GM12892 (cell line): ENCODE measurements at regions not wholly inside any gene's neighbourhood (a gene's known extent, or its start where the extent isn't known, plus 50 kb on each side); places are given as distances from the start of the nearest gene placed in this dataset.
A peak's percentile ranks its signal among the peaks of the same experiment; 100 is the strongest.

Experiments used
- DNase-seq: peaks from one replicate; pipeline ENCODE4 v3.0.0; 2011; ENCODE audit not compliant: insufficient read length
- FAIRE-seq: peaks from 2 replicates; lab custom pipeline; 2011; peaks lifted over from hg19 to GRCh38; lab: Jason Lieb, UNC
- POLR2A ChIP-seq: IDR thresholded peaks from 2 replicates; pipeline ENCODE4 v1.6.1; 2011; ENCODE audit warnings: low read depth, low read length, control low read depth
- POLR2AphosphoS5 ChIP-seq: IDR thresholded peaks from 2 replicates; pipeline ENCODE4 v1.6.1; 2011; ENCODE audit warnings: low read depth, low read length, control low read depth
- TAF1 ChIP-seq: IDR thresholded peaks from 2 replicates; pipeline ENCODE4 v1.6.1; 2011; ENCODE audit warnings: low read depth, mild to moderate bottlenecking, control low read depth, low read length, borderline replicate concordance

DNA sequence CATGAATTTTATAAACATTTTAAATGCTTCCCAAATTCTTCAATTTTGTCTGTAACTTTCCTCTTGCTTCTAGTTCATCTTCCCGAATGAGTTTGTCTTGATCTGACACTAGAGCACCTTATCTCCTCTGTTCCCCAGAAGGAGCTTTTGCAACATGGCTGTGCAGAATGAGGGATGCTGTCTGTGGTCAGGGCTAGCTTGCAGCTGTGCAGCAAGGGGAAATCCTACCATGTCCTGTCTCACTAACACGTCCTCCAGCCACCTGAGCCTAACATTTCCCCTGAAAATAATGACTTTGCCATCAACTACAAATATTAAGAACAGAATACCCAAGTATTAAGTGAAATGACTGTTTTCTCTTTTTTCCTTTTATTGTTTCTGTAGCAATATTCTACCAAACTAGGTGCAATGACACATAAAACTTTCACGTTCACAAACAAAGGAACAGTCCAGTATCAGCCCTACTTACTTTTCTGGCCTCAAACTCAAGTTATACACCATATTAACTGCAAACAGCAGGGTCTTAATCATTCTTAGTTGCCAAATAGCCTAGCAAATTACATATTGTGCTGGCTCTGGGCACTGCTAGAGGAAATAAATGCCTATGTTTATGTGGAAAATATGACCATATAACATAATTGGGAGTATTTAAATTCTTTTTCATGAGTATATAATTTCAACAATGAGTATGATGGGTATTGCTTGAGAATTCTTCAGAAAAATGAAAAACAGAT, 423.3 kb downstream of the CMPK2 start:
- DNase-seq (no peak), FAIRE-seq (peak; percentile 9)
- no peak for TF ChIP-seq POLR2A
- TF ChIP-seq POLR2AphosphoS5, result no peak
- TF ChIP-seq TAF1, result no peak

DNA sequence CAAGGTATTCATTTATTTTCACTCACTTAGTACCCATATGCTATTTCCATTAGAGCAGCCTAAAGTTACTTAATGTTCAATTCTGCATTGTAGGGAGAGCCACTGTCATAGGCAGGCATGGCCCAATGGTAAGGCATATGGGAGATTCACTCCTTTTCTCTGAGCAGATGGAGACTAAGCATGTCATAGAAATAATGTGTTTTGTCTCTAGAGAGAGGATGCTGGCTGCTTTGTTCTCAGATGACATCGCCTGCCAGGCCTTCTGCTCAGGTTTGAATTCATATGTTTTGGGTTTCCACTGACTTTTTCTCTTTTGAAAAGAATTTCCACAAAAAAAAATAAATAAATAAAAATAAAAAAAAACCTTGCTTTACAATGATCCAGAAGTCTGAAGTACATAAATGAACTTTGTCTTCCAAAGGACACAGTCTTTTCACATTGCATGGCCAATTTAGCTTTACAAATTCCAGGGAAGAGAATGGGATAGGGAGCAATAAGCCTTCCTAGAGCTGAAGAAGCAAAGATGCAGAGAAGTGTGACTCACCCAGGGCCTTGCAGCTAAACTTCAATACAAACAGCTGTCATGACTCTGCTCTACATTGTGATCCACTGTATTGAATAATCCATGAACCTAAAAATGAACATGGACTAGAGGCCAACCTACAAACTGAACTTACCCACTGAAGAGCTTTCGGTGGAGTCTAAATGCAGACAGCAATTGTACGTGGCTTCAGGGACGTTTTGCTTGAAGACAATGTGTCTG, 422.5 kb downstream of the CMPK2 start:
- no peak for FAIRE-seq
- TF ChIP-seq POLR2A (no peak), TAF1 (no peak), POLR2AphosphoS5 (no peak)
- no peak for DNase-seq

DNA sequence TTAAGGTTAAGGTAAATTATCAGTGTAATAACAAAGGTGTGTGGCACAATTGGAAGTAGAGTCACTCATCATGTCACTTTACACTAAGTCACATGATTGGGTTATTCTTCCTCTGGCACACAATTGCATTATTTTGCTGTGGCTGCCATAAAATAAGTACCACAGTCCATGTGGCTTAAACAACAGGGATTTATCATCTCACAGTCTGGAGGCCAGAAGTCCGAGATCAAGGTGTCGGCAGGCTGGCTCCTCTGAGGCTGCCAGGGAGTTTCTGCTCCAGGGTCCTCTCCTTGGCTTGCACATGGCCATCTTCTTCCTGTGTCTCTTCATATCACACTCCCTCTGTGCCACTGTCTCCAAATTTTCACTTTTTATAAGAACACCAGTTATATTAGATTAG, 421.2 kb downstream of the CMPK2 start:
- DNase-seq (no peak), FAIRE-seq (no peak)
- TF ChIP-seq TAF1 (no peak), POLR2A (no peak), POLR2AphosphoS5 (no peak)

DNA sequence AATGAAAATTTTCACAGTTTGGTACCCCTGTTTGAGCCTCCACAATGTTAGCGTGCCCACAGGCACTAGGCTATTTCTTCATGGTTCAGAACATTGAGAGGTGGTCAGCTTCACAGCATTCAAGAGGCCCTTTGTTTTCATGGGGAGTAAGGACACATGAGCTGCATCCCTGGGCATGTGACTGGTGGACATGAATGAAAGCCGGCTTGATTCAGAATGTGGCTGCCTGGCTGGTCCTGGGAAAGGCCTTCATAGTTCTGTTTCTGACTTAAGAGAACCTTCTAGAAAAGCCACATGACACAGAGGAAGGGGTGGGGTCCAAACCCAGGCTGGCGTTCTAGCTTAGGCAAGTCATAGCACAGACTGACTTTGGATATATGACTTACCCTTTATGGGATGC, 420.6 kb downstream of the CMPK2 start:
- FAIRE-seq (no peak), DNase-seq (no peak)
- TF ChIP-seq POLR2A (no peak), POLR2AphosphoS5 (no peak), TAF1 (no peak)

DNA sequence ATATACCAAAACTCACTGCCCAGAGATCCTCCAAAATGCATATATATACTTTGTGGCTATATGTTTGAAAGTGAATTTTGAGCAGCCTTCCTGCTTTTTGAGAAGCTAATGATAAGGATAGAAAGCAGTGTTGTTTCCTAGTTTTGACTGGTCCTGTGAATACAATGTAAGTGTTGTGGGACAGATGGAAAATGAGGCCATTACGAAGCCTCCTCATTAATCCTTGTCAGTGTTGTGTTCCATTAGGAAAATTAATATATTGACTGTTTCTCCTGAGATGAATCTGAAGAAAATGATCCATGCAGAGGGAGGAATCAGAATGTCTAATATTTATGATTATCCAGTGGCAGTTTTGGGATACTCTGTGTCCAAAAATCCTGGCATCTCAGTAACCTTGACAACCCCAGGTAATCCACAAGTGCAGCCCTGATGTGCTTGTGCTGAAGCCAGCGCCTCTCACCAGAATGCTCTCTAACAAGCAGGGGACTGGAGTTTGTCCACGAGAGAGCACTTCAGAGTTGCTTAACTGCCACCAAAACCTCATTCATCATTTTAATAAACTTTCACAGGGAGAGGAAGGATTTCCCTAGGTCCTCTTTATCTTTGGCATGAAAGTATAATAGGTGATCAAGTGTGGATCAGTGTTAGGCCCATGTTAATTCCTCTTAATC, 418.6 kb downstream of the CMPK2 start:
- TF ChIP-seq POLR2A, result no peak
- no peak for TF ChIP-seq TAF1
- TF ChIP-seq POLR2AphosphoS5, result no peak
- no peak for DNase-seq
- no peak for FAIRE-seq

DNA sequence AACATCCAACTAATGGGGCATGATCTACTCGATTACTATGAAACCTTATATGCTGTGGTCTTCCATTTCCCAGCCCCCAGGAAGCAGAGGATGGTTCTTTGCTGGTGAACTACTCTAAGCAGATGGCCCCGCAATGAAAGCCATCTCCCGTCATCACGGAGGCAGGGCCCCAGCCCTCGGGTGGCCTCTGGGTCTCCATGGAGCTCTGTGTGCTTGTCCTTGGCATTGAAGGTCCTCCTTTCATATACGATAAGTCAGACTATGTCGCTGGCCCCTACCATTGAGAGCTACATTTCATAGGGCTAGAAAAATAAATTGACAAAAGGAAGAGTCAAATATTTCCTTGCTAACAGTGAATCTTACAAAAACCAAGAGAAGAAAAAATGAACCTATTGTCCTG, 416.8 kb downstream of the CMPK2 start:
- FAIRE-seq, result no peak
- TF ChIP-seq TAF1, result no peak
- TF ChIP-seq POLR2AphosphoS5, result no peak
- TF ChIP-seq POLR2A, result no peak
- no peak for DNase-seq

DNA sequence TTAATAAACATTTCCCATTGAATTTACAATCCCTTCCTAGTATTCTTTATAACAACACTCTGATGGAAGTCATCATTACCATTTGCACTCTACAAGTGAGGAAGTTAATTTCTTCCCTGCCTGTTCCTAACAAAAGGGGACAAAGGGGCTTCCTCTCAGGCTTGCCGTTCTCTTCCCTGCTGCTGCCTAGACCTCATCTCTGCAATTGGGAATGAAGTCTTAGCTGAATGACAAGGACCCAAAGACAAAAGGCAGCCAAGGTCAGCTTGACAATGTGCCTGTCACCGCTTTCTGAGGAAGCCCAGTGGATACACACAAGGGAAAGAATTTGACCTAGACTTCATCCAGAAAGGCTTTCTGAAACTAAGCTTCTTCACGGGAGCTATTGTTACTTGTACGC, 416.4 kb downstream of the CMPK2 start:
- DNase-seq (no peak), FAIRE-seq (no peak)
- no peak for TF ChIP-seq POLR2AphosphoS5
- TF ChIP-seq POLR2A, result no peak
- TF ChIP-seq TAF1, result no peak

DNA sequence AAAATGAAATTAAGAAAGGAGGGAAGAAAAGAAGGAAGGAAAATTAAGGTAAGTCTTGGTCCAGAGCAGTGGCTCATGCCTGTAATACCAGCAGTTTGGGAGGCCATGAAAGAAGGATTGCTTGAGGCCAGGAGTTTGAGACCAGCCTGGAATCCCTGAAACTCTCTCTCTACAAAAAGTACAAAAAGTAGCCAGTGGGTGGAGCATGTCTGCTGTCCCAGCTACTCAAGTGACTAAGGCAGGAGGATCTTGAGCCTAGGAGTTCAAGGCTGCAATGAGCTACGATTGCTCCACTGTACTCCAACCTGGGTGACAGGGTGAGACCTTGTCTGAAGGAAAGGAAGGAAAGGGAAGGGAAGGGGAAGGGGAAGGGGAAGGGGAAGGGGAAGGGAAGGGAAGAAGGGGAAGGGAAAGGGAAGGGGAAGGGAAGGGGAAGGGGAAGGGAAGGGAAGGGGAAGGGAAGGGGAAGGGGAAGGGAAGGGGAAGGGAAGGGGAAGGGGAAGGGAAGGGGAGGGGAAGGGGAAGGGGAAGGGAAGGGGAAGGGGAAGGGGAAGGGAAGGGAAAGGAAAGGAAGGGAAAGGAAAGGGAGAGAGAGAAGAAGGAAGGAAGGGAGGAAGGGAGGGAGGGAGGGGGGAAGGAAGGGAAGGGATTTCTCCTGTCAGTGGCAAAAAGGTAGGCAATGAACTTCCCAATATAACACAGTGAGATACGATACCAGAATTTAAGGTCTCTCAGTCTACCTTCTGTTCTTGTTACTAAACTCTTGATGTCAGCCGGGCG, 412.8 kb downstream of the CMPK2 start:
- FAIRE-seq (no peak), DNase-seq (no peak)
- no peak for TF ChIP-seq POLR2A
- TF ChIP-seq TAF1, result no peak
- no peak for TF ChIP-seq POLR2AphosphoS5

DNA sequence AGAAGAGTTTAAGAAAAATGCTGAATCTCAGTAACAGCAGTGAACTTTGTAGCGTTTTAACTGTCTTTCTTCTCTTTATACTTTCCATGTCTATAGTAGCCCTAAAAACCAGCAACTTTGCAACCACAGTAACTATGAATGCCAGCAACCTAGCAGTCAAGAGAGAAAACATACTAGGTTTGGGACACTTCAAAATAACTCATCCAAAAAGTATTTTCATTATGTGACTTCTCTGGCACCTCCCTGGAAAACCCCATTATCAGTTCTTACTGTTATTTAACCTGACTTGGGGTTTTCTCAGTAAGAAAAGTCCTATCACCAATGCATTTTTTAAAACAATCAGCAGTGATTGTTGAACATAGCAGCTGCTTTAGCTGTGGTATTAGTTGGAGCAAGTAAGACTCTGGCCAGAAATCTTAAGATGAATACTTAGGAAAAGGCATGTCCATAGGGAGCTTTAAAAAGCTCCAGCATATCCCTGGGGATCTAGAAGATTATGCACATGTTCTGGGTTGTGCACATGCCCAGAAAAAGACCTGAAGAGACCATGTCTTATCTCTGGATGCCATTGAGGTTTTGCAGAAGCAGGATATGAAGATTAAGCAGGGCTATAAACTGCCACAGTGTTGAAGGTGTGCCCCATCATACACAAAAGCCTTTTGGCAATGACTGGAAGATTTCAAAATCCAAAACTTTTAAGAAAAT, 411.3 kb downstream of the CMPK2 start:
- no peak for DNase-seq
- no peak for FAIRE-seq
- TF ChIP-seq POLR2A (no peak), POLR2AphosphoS5 (no peak), TAF1 (no peak)

DNA sequence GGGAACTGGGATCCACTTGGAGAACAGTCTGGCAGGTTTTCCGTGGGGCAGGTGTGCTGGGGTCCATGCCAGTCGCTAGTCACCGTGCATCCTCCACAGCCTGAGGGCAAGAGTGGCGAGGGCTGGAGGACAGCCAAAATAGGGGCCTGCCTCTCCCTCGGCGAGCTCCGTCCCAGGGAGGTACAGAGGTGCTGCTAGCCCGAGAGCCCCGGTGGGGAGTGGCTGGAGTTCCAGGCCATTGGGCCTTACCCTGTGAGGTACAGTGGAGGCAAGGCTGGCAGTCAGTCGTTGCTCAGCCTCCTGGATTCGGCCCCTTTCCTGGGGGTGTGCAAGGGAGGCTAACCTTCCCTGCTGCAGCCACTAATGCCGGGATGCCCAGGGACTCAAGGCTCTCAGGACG, 406.6 kb downstream of the CMPK2 start:
- DNase-seq (no peak), FAIRE-seq (no peak)
- TF ChIP-seq POLR2A (no peak), TAF1 (no peak), POLR2AphosphoS5 (no peak)
